A549 (cell line): ENCODE measurements at regions not wholly inside any gene's neighbourhood (a gene's known extent, or its start where the extent isn't known, plus 50 kb on each side); places are given as distances from the start of the nearest gene placed in this dataset.

Experiments
- ATAC-seq, 2 experiments: fragments of 200-7000 bp in 1 of 2; fragments of >200 bp in 1 of 2; cut with Nextera tagmentation in 1 of 2; cut with Tn5 transposase in 1 of 2; 3 replicates each; pipeline versions ENCODE4 v1.8.0 to v1.9.1; 2018 to 2020; ENCODE audit warnings: mild to moderate bottlenecking in 1 of 2, moderate library complexity in 1 of 2
- CTCF ChIA-PET: fragments of 300-600 bp; sonication (Branson Sonifier 250); formaldehyde crosslinking; extraction: SDS; loops from one replicate; lab custom pipeline; 2021; ENCODE audit warnings: antibody characterized with exemption, inconsistent platforms; lab: Yijun Ruan, JAX
- POLR2A ChIA-PET: fragments of 350-600 bp; formaldehyde crosslinking; extraction: SDS; loops from one replicate; lab custom pipeline; 2021; ENCODE audit warnings: antibody characterized with exemption, inconsistent platforms; lab: Yijun Ruan, JAX
- DNase-seq, 2 experiments: peaks; one replicate each; pipeline versions ENCODE4 v3.0.0 to v3.0.0-alpha.2; 2011 to 2016; ENCODE audit warnings: low read depth in 1 of 2, low spot score in 1 of 2
- FAIRE-seq: peaks from 2 replicates; lab custom pipeline; 2011; peaks lifted over from hg19 to GRCh38; lab: Jason Lieb, UNC
- H3K27ac ChIP-seq, 2 experiments: fragments of >200 bp; sonication (Bioruptor Twin); formaldehyde crosslinking; 3 replicates each; pipeline ENCODE4 v1.5.1; 2016 to 2017
- H3K4me1 ChIP-seq: fragments of >200 bp; sonication (Bioruptor Twin); formaldehyde crosslinking; 3 replicates; pipeline ENCODE4 v1.6.1; 2016
- H3K4me2 ChIP-seq: fragments of >200 bp; sonication (Bioruptor Twin); formaldehyde crosslinking; 3 replicates; pipeline ENCODE4 v1.6.1; 2016
- H3K4me3 ChIP-seq: fragments of >200 bp; sonication (Bioruptor Twin); formaldehyde crosslinking; 3 replicates; pipeline ENCODE4 v1.5.1; 2016
- H3K9me3 ChIP-seq: fragments of >200 bp; sonication (Bioruptor Twin); formaldehyde crosslinking; 3 replicates; pipeline ENCODE4 v1.6.1; 2016
- BCL3 ChIP-seq: fragments of >200 bp; sonication (Bioruptor Twin); formaldehyde crosslinking; IDR thresholded peaks from 3 replicates; pipeline ENCODE4 v1.6.1; 2016
- BHLHE40 ChIP-seq: IDR thresholded peaks from 2 replicates; pipeline ENCODE4 v1.6.1; 2012; ENCODE audit warnings: low read depth, low read length, inconsistent platforms
- CBX2 ChIP-seq: fragments of 200-600 bp; sonication (generic); IDR thresholded peaks from 2 replicates; pipeline ENCODE4 v1.6.1; 2016; ENCODE audit warnings: low read depth, mild to moderate bottlenecking, borderline replicate concordance
- CEBPB ChIP-seq, 2 experiments: fragments of >200 bp in 1 of 2; sonication (Bioruptor Twin) in 1 of 2; formaldehyde crosslinking in 1 of 2; IDR thresholded peaks; 2 replicates each; pipeline ENCODE4 v1.6.1; 2012 to 2016
- CHD2 ChIP-seq: fragments of 150-350 bp; IDR thresholded peaks from 2 replicates; pipeline ENCODE4 v1.6.1; 2014; ENCODE audit warnings: low read length; ENCODE audit not compliant: partially characterized antibody
- CTCF ChIP-seq: fragments of >200 bp; sonication (Bioruptor Twin); formaldehyde crosslinking; IDR thresholded peaks from 3 replicates; pipeline ENCODE4 v1.5.1; 2016
- EHMT2 ChIP-seq: fragments of 200-600 bp; sonication (generic); IDR thresholded peaks from 2 replicates; pipeline ENCODE4 v1.6.1; 2016; ENCODE audit warnings: antibody characterized with exemption, low read depth, mild to moderate bottlenecking, moderate library complexity
- ELK1 ChIP-seq: fragments of 150-350 bp; IDR thresholded peaks from 2 replicates; pipeline ENCODE4 v1.6.1; 2014; ENCODE audit warnings: low read depth, mild to moderate bottlenecking, low read length
- ESRRA ChIP-seq: fragments of 150-350 bp; IDR thresholded peaks from 2 replicates; pipeline ENCODE4 v1.6.1; 2014; ENCODE audit warnings: mild to moderate bottlenecking, low read length, borderline replicate concordance
- FOSL2 ChIP-seq, 2 experiments: fragments of 450-650 bp in 1 of 2; fragments of >200 bp in 1 of 2; sonication (Bioruptor Twin) in 1 of 2; formaldehyde crosslinking; IDR thresholded peaks; 2 replicates each; pipeline versions ENCODE4 v1.5.0 to v1.6.1; 2016 to 2020; ENCODE audit warnings: mild to moderate bottlenecking in 1 of 2, moderate library complexity in 1 of 2
- FOXS1 ChIP-seq: fragments of 250-450 bp; sonication (Bioruptor Pico); IDR thresholded peaks from 2 replicates; pipeline ENCODE4 v1.5.0; 2020; ENCODE audit warnings: mild to moderate bottlenecking, moderate library complexity
- HEYL ChIP-seq: fragments of 250-450 bp; sonication (Bioruptor Pico); IDR thresholded peaks from 2 replicates; pipeline ENCODE4 v1.8.0; 2021; ENCODE audit warnings: mild to moderate bottlenecking, moderate library complexity
- HOXA7 ChIP-seq: fragments of 250-450 bp; sonication (Bioruptor Pico); IDR thresholded peaks from 2 replicates; pipeline ENCODE4 v1.5.0; 2020; ENCODE audit warnings: mild to moderate bottlenecking, moderate library complexity
- KDM5A ChIP-seq: fragments of 200-600 bp; sonication (generic); IDR thresholded peaks from 2 replicates; pipeline ENCODE4 v1.6.1; 2016; ENCODE audit warnings: antibody characterized with exemption, mild to moderate bottlenecking
- MYC ChIP-seq: IDR thresholded peaks from 2 replicates; pipeline ENCODE4 v1.6.1; 2012; ENCODE audit warnings: mild to moderate bottlenecking, inconsistent platforms, low read length, improper control_type of control experiment, borderline replicate concordance
- NFE2L2 ChIP-seq: fragments of 150-350 bp; conservative IDR thresholded peaks from 2 replicates; pipeline ENCODE4 v1.6.1; 2014; ENCODE audit warnings: low read length
- NR3C1 ChIP-seq: fragments of >200 bp; sonication (Bioruptor Twin); formaldehyde crosslinking; IDR thresholded peaks from 3 replicates; pipeline ENCODE4 v1.6.1; 2017
- PHF8 ChIP-seq: fragments of 200-600 bp; sonication (generic); IDR thresholded peaks from 2 replicates; pipeline ENCODE4 v1.6.1; 2016; ENCODE audit warnings: low read depth, mild to moderate bottlenecking, antibody characterized with exemption, moderate library complexity, borderline replicate concordance
- REST ChIP-seq: fragments of 200-600 bp; sonication (generic); IDR thresholded peaks from 2 replicates; pipeline ENCODE4 v1.6.1; 2016; ENCODE audit warnings: antibody characterized with exemption, mild to moderate bottlenecking, moderate library complexity
- RFX5 ChIP-seq: fragments of 450-650 bp; IDR thresholded peaks from 2 replicates; pipeline ENCODE4 v1.7.1; 2014; ENCODE audit warnings: antibody characterized with exemption, mild to moderate bottlenecking, moderate library complexity
- SREBF2 ChIP-seq: fragments of 450-650 bp; IDR thresholded peaks from 2 replicates; pipeline ENCODE4 v1.6.1; 2014; ENCODE audit warnings: mild to moderate bottlenecking, moderate library complexity
- USF2 ChIP-seq: fragments of 450-650 bp; IDR thresholded peaks from 2 replicates; pipeline ENCODE4 v1.6.1; 2014; ENCODE audit warnings: antibody characterized with exemption
- ZFP36 ChIP-seq: fragments of 450-650 bp; IDR thresholded peaks from 2 replicates; pipeline ENCODE4 v1.6.1; 2014; ENCODE audit warnings: borderline replicate concordance; ENCODE audit not compliant: partially characterized antibody
- ZSCAN20 ChIP-seq: fragments of 250-450 bp; sonication (Bioruptor Pico); IDR thresholded peaks from 2 replicates; pipeline ENCODE4 v1.8.0; 2022; ENCODE audit warnings: mild to moderate bottlenecking, moderate library complexity
- WGBS: methylation state at CpG from one replicate; pipeline ENCODE4 v1.1.6; 2017; ENCODE audit errors: missing lambda C conversion rate; 5-methylcytosine and 5-hydroxymethylcytosine counted together

- Histone ChIP-seq H3K9me3 (no peaks in the 10 kb centered on the region), H3K4me1 (no peaks in the 10 kb centered on the region), H3K4me3 (no peak overlapping the region), H3K4me2 (no peak overlapping the region), H3K27ac (no peak overlapping the region)
- no peak for FAIRE-seq
- DNase-seq: no peak
- WGBS: 23% methylated on average over 6 of the region's 6 CpGs
- TF ChIP-seq SREBF2 (no peak), FOXS1 (CRISPR knock-in tag) (no peak), FOSL2 (IDR thresholded peaks at IDR 0.05) (no peak), FOSL2 (CRISPR knock-in tag; IDR thresholded peaks at IDR 0.05) (no peak), HEYL (no peak), ZSCAN20 (CRISPR knock-in tag) (no peak), ESRRA (no peak), BCL3 (no peak), MYC (no peak), USF2 (no peak), HOXA7 (CRISPR knock-in tag) (no peak), REST (no peak), CBX2 (no peak), KDM5A (no peak), CEBPB (IDR thresholded peaks at IDR 0.05) (no peak), ZFP36 (no peak), PHF8 (no peak), EHMT2 (no peak), CTCF (no peak), NFE2L2 (no peak)
- TF ChIP-seq, all 56 proteins: peak for 0
- POLR2A ChIA-PET: no interaction called here
- no peak for ATAC-seq
- CTCF ChIA-PET: no interaction called here
Measured at GRCh38 chr4:60857130-60857753, 342.9 kb upstream of the ADGRL3 start.

GRCh38 chr4:60863442-60863841, 336.7 kb upstream of the ADGRL3 start:
- Histone ChIP-seq H3K4me1 (no peaks in the 10 kb centered on the region), H3K9me3 (no peaks in the 10 kb centered on the region), H3K4me3 (no peak overlapping the region), H3K4me2 (no peak overlapping the region), H3K27ac (no peak overlapping the region)
- POLR2A ChIA-PET: no interaction called here
- CTCF ChIA-PET: no interaction called here
- DNase-seq: no peak
- FAIRE-seq: no peak
- 51% methylated on average over 3 of the region's 3 CpGs for WGBS
- ATAC-seq: no peak
- TF ChIP-seq BHLHE40 (no peak), CBX2 (no peak), REST (no peak), RFX5 (no peak), PHF8 (no peak), FOSL2 (IDR thresholded peaks at IDR 0.05) (no peak), FOSL2 (CRISPR knock-in tag; IDR thresholded peaks at IDR 0.05) (no peak), NR3C1 (no peak), CHD2 (no peak), ELK1 (no peak)
